T47D (cell line): ENCODE measurements at regions not wholly inside any gene's neighbourhood (a gene's known extent, or its start where the extent isn't known, plus 50 kb on each side); places are given as distances from the start of the nearest gene placed in this dataset.
"Not testable (repeated sequence)": the region's sequence is repeated elsewhere in the genome, so short reads cannot be mapped to it uniquely, and the experiment has no call there.

ENCODE experiments used
- DNase-seq, 2 experiments: peaks; one replicate each; pipeline versions ENCODE4 v3.0.0 to v3.0.0-alpha.2; 2011 to 2012; ENCODE audit warnings: low read depth in 1 of 2, low spot score in 1 of 2
- JUND ChIP-seq: IDR thresholded peaks from 2 replicates; pipeline ENCODE4 v1.6.1; 2012; ENCODE audit warnings: low read depth
- in situ Hi-C: cut with HindIII; loops from 2 replicates; pipeline ENCODE4 v1.10.0; 2016; ENCODE audit warnings: low sequenced_read_pairs, low pct_unique_long_range_greater_than_20kb

GRCh38 chr15:46039703-46040102, 404.9 kb downstream of the SQOR start:
- TF ChIP-seq JUND: no peak
- in situ Hi-C loops: no loop called here

GRCh38 chr15:46041905-46042304, 407.1 kb downstream of the SQOR start:
- in situ Hi-C loops: no loop called here
- DNase-seq: no peak
- TF ChIP-seq JUND: no peak

More at GRCh38 chr15:46039703-46040102, 404.9 kb downstream of the SQOR start:
- no peak for DNase-seq

GRCh38 chr15:46059921-46060594, 425.2 kb downstream of the SQOR start:
- no peak for TF ChIP-seq JUND
- in situ Hi-C loops: no loop called here
- no peak for DNase-seq

- DNase-seq: no peak
- no peak for TF ChIP-seq JUND
- in situ Hi-C loops: no loop called here
Measured at GRCh38 chr15:46061002-46061401, 426.2 kb downstream of the SQOR start.

DNA sequence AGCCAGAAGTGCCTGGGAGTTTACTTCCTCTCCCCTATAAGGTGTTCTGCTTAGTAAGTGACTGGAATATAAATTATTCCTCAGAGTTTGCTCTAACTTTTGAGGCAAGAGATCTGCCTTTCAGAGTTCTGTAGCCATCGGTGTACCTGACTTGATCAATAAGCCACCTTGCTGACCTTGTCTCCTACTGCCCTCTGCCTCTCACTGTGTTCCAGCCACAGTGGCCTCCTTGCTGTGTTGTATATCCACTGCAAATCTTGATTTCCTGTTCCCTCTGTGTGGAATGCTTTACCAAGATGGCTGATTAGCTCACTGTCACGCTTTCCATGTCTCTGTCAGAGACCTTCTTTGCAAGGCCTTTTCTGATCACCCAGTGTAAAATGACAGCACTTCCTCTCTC, 442.4 kb downstream of the SQOR start:
- in situ Hi-C loops: no loop called here
- peak in 1 of 2 experiments; percentile 14 for DNase-seq
- TF ChIP-seq JUND: no peak

DNA sequence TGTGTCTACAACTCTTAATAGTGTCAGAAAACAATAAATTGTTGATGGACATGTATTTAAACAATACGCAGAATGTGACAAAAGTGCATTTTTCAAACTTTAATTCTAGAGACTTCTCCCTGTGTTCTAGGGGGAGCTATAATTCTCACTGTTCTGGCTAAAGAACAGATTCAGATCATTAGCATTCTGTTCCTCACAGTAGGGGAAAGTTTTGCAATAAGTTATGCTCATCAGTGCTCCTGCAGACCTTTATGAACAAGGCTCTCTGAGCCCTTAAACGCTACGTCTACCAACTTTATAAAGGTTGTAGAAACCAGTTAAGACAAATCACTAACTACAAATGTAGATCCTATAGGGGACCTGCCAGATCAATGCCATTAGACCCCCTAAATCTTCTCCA, 444.2 kb downstream of the SQOR start:
- no peak for DNase-seq
- in situ Hi-C loops: no loop called here
- no peak for TF ChIP-seq JUND

GRCh38 chr15:46080016-46080415, 445.2 kb downstream of the SQOR start:
- TF ChIP-seq JUND: no peak
- in situ Hi-C loops: no loop called here
- no peak for DNase-seq

GRCh38 chr15:46088486-46089445, 453.9 kb downstream of the SQOR start:
- in situ Hi-C loops: no loop called here
- no peak for DNase-seq
- TF ChIP-seq JUND: no peak

DNA sequence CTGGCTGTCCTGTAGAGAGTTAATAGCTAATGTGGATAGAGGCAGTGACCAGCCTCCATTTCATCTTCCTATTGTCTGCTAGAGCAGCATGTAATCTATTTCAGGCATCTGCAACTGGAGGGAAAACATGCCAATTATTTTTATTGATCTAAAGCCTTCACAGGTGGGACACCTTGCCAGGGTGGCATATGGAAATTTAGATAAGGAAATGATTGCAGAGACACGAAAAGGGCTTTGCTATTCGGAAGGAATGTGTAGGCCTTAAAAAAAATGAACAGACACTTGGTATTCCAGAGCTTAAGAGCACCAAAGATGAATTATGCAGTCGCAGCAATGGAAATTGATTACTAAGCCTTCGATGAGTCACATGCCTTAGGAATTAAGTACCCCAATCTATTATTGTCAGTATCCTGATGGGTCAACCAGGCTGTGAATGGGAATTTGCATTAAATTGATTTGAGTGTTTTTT, 454.7 kb downstream of the SQOR start:
- no peak for TF ChIP-seq JUND
- DNase-seq: no peak
- in situ Hi-C loops: no loop called here

- no peak for TF ChIP-seq JUND
- in situ Hi-C loops: no loop called here
- peak in 1 of 2 experiments; percentile 68 for DNase-seq
Measured at GRCh38 chr15:46091860-46092450, 457.1 kb downstream of the SQOR start.

DNA sequence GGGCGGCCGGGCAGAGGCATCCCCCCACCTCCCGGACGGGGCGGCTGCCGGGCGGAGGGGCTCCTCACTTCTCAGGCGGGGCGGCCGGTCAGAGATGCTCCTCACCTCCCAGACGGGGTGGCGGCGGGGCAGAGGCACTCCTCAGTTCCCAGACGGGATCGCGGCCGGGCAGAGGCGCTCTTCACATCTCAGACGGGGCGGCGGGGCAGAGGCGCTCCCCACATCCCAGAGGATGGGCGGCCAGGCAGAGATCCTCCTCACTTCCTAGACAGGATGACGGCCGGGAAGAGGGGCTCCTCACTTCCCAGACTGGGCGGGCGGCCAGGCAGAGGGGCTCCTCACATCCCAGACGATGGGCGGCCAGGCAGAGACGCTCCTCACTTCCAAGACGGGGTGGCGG, 463.2 kb downstream of the SQOR start:
- DNase-seq, in situ Hi-C loops: not testable (repeated sequence)

DNA sequence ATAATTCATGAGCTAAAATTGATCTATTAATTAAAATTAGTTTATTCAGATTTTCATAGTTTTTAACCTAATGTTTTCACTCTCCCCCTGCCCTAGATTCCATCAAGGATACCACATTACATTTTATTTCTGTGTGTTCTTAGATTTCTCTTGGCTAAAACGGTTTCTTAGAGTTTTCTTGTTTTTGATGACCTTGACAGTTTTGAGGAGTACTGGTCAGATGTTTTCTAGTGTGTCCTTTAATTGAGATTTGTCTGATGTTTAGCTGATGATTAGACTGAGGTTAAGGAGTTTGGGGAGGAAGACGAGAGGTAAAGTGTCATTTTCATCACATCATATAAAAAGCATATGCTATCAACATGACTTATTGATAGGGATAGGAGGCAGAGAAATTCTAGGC, 475.9 kb downstream of the SQOR start:
- TF ChIP-seq JUND: no peak
- no peak for DNase-seq
- in situ Hi-C loops: no loop called here

DNA sequence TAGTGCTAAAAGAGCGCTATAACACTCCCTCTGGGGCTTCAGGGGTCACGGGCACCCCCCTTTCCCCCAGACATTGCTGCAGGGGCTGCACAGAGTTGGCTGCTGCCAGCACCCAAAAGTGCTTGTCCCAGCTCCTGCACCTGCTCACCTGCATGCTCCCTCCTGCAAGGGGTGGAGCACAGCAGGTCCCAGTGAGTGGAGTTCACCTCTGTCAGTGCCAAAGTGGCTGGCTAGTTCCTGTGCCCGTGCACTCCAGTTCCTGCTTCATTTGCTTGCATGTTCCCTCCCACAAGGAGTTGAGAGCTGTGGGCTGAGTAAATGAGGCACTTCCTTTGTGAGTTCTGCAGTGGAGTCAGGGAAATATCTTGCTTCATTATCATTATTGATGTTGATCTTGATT, 476.9 kb downstream of the SQOR start:
- no peak for DNase-seq
- TF ChIP-seq JUND: no peak
- in situ Hi-C loops: no loop called here
